Activated B cell treated with CpG ODN at 0.5 μM for 24 hours (primary cell): ENCODE measurements at regions not wholly inside any gene's neighbourhood (a gene's known extent, or its start where the extent isn't known, plus 50 kb on each side); places are given as distances from the start of the nearest gene placed in this dataset.

Source experiments
- ATAC-seq: fragments of 200-7000 bp; cut with Tn5 transposase; one replicate; pipeline ENCODE4 v1.10.0; 2021; ENCODE audit warnings: low read depth, mild to moderate bottlenecking, moderate library complexity
- CTCF ChIA-PET: fragments of 350-600 bp; sonication (Branson Sonifier 250); formaldehyde crosslinking; loops from one replicate; lab custom pipeline; 2021; ENCODE audit warnings: antibody characterized with exemption; lab: Charles Lee
- POLR2A ChIA-PET: fragments of 350-600 bp; sonication (Branson Sonifier 250); formaldehyde crosslinking; loops from one replicate; lab custom pipeline; 2021; ENCODE audit warnings: antibody characterized with exemption; lab: Charles Lee
- DNase-seq: peaks from one replicate; pipeline ENCODE4 v3.0.0; 2022
- H3K27ac Mint-ChIP-seq: one replicate; pipeline ENCODE4 v1.8.0; 2020; ENCODE audit warnings: mixed read lengths
- H3K27me3 Mint-ChIP-seq: one replicate; pipeline ENCODE4 v1.8.0; 2021; ENCODE audit warnings: mixed read lengths
- H3K36me3 Mint-ChIP-seq: one replicate; pipeline ENCODE4 v1.8.0; 2021; ENCODE audit warnings: low read depth, mixed read lengths
- H3K4me1 Mint-ChIP-seq: one replicate; pipeline ENCODE4 v1.8.0; 2021; ENCODE audit warnings: mixed read lengths
- H3K4me3 Mint-ChIP-seq: one replicate; pipeline ENCODE4 v1.8.0; 2020; ENCODE audit warnings: mild to moderate bottlenecking, mixed read lengths
- H3K9me3 Mint-ChIP-seq: one replicate; pipeline ENCODE4 v1.8.0; 2020; ENCODE audit warnings: mixed read lengths
- CTCF ChIP-seq: fragments of 200-600 bp; IDR thresholded peaks from one replicate; pipeline ENCODE4 v1.8.0; 2022; ENCODE audit warnings: antibody characterized with exemption, mild to moderate bottlenecking
- intact Hi-C: fragments of 100-400 bp; cut with micrococcal nuclease; formaldehyde crosslinking; loops from one replicate; pipeline ENCODE4 v1.15.1; 2024

GRCh38 chr13:32863596-32863995 lies 152.6 kb upstream of the KL start:
- Mint-ChIP-seq H3K9me3 (peaks cover 2% of the 10 kb centered on the region), H3K4me1 (no peaks in the 10 kb centered on the region), H3K27me3 (no peaks in the 10 kb centered on the region), H3K36me3 (no peaks in the 10 kb centered on the region), H3K27ac (no peak overlapping the region), H3K4me3 (no peak overlapping the region)
- intact Hi-C loops: loop anchor here (5.0 kb wide), 1 partner anchor 1541 kb away; no protein-coding TSS in a partner anchor
- no peak for DNase-seq
- CTCF ChIA-PET: no interaction called here
- ATAC-seq: no peak
- POLR2A ChIA-PET: no interaction called here
- TF ChIP-seq CTCF: no peak

DNA sequence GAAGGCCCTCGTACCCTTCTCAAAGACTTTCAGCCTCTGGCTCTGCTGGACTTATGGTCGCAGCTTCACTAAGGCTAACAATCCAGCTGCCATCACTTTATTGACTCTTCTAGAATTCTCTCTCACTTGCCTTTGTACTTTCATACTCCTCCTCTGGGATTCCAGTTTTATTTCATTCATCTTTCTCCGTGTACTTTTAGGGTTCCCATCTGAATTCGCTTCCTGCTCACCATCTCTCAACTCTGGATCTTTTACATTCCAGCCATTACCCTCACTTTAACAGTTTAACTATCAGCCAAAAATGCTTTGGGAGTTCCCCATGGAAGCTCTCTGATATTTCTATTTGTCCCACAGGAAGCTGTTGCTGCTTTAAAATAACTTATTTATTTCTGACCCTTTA lies 149.3 kb upstream of the KL start:
- ATAC-seq: no peak
- POLR2A ChIA-PET: no interaction called here

DNA sequence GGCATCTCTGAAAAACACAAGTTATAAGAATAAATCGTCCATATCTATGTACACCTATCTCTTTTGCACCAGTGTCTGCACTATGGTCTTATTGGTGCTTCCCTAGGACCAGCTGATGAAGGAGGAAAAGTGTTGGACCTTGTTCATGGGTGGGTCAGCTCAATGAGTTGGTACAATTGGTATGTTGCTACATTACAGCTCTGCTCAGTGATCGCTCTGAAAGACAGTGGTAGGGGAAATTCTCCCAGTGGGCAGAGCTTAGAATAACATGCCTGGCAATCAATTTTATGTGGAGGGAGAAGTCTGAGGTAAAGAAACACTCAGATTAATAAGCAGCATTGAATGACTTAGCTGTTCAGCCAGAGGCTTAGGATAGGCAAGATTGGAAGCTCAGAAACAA lies 138.7 kb upstream of the KL start:
- H3K9me3 Mint-ChIP-seq: no peaks in the 10 kb centered on the region
- ChIA-PET CTCF (no interaction called here), POLR2A (no interaction called here)
- no peak for ATAC-seq
- DNase-seq: no peak
- H3K27me3 Mint-ChIP-seq: peaks cover 3% of the 10 kb centered on the region
- H3K4me1 Mint-ChIP-seq: no peaks in the 10 kb centered on the region
- no peak overlapping the region for H3K27ac Mint-ChIP-seq
- H3K36me3 Mint-ChIP-seq: no peaks in the 10 kb centered on the region
- TF ChIP-seq CTCF: no peak
- H3K4me3 Mint-ChIP-seq: no peak overlapping the region
- intact Hi-C loops: no loop called here

More for the DNA sequence above, 149.3 kb upstream of the KL start:
- intact Hi-C loops: no loop called here
- Mint-ChIP-seq H3K9me3 (peaks cover 7% of the 10 kb centered on the region), H3K27ac (no peak overlapping the region), H3K36me3 (no peaks in the 10 kb centered on the region), H3K27me3 (no peaks in the 10 kb centered on the region), H3K4me3 (no peak overlapping the region), H3K4me1 (no peaks in the 10 kb centered on the region)
- CTCF ChIA-PET: interaction anchor here (0.6 to 0.7 kb wide), 2 partner anchors 14 to 857 kb away, joined by 3 read pairs; no protein-coding TSS in a partner anchor
- no peak for TF ChIP-seq CTCF
- DNase-seq: no peak

DNA sequence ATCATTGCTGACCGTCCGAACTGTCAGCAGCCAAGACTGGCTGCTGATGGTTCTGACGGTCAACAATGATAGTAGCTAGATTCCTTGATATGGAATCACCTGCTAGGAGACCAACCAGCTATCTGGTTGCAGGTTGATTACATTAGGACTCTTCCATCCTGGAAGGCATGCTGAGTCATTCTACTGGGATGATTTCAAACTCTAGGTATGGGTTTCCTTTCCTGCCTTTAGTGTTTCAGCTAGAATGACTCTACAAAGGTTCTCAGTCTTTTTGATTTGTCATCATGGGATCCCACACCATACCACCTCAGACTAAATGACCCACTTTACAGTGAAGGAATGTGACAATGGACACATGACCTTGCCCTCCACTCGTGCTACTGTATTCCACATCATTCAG lies 138.1 kb upstream of the KL start:
- Mint-ChIP-seq H3K27me3 (peaks cover 3% of the 10 kb centered on the region), H3K27ac (no peak overlapping the region), H3K4me3 (no peak overlapping the region), H3K4me1 (no peaks in the 10 kb centered on the region), H3K9me3 (no peaks in the 10 kb centered on the region), H3K36me3 (no peaks in the 10 kb centered on the region)
- ChIA-PET CTCF (no interaction called here), POLR2A (no interaction called here)
- TF ChIP-seq CTCF: no peak
- ATAC-seq: no peak
- intact Hi-C loops: no loop called here
- no peak for DNase-seq

- no peak for TF ChIP-seq CTCF
- Mint-ChIP-seq H3K4me1 (no peaks in the 10 kb centered on the region), H3K36me3 (no peaks in the 10 kb centered on the region), H3K27me3 (peaks cover 3% of the 10 kb centered on the region), H3K4me3 (no peak overlapping the region), H3K27ac (no peak overlapping the region), H3K9me3 (no peaks in the 10 kb centered on the region)
- POLR2A ChIA-PET: no interaction called here
- intact Hi-C loops: no loop called here
- ATAC-seq: no peak
- CTCF ChIA-PET: no interaction called here
- DNase-seq: no peak
Measured at GRCh38 chr13:32880636-32881035, 135.6 kb upstream of the KL start.
